ENCODE measurements at regions not wholly inside any gene's neighbourhood (a gene's known extent, or its start where the extent isn't known, plus 50 kb on each side); places are given as distances from the start of the nearest gene placed in this dataset.

- TF ChIP-seq ZNF512B (CRISPR knock-in tag; IDR thresholded peaks at IDR 0.05; ENCODE audit: borderline replicate concordance) (no peak), ZMYM2 (CRISPR knock-in tag; IDR thresholded peaks at IDR 0.05) (no peak), ZNF660 (CRISPR knock-in tag; IDR thresholded peaks at IDR 0.05; ENCODE audit: borderline replicate concordance, low read depth) (no peak), PTBP1 (IDR thresholded peaks at IDR 0.05; ENCODE audit: low read depth, low read length, poor library complexity, severe bottlenecking) (no peak), PHF20 (CRISPR knock-in tag; IDR thresholded peaks at IDR 0.05) (no peak), ZNF773 (CRISPR knock-in tag; IDR thresholded peaks at IDR 0.05; ENCODE audit: borderline replicate concordance) (no peak), ELF4 (CRISPR knock-in tag; IDR thresholded peaks at IDR 0.05; ENCODE audit: borderline replicate concordance) (no peak), NPAS2 (CRISPR knock-in tag; IDR thresholded peaks at IDR 0.05; ENCODE audit: borderline replicate concordance) (no peak), POLR2AphosphoS2 (IDR thresholded peaks at IDR 0.05; ENCODE audit: low read depth, low read length) (no peak), MAF1 (CRISPR knock-in tag; IDR thresholded peaks at IDR 0.05; ENCODE audit: borderline replicate concordance) (no peak)
Observed at GRCh38 chr5:24376210-24376609, 268.6 kb downstream of the CDH10 start (continued).

- H3K79me2 ChIP-seq (ENCODE audit: insufficient read depth, low read length): no peaks in the 10 kb centered on the region
- intact Hi-C loops (cut with micrococcal nuclease; ENCODE audit: unreplicated experiment) (no loop called here), in situ Hi-C loops (cut with HindIII; ENCODE audit: extremely low pct_ligation_motif_present, low pct_unique_long_range_greater_than_20kb) (no loop called here)
- no TSS peak for BruUV-seq (replicated peaks)
- H3K27me3 ChIP-seq (ENCODE audit: control insufficient read depth in 1 of 2, insufficient read depth in 2 of 2, low read length in 2 of 2): no peaks in the 10 kb centered on the region
- H4K20me1 ChIP-seq (ENCODE audit: insufficient read depth, low read length): no peaks in the 10 kb centered on the region
- no peak for ATAC-seq
- H2AFZ ChIP-seq (ENCODE audit: low read length): no peak overlapping the region
- H3K9ac ChIP-seq (ENCODE audit: insufficient read depth, low read depth, low read length): no peak overlapping the region
- no peak overlapping the region for H3K4me2 ChIP-seq (ENCODE audit: low read depth, low read length)
- no peaks in the 10 kb centered on the region for H3K9me3 ChIP-seq (ENCODE audit: low read length)
- no peaks in the 10 kb centered on the region for H3K36me3 ChIP-seq (replicated peaks in 1 of 2; ENCODE audit: control insufficient read depth in 1 of 2, insufficient read depth in 2 of 2, low read length in 2 of 2)
- FAIRE-seq: no peak
- no peaks in the 10 kb centered on the region for H3K4me1 ChIP-seq (ENCODE audit: insufficient read depth, low read length)
- H3K4me3 ChIP-seq (replicated peaks in 1 of 3; ENCODE audit: insufficient read depth in 1 of 3, low read depth in 2 of 3, low read length in 3 of 3): no peak overlapping the region
- TF ChIP-seq DNMT3B (CRISPR knock-in tag; conservative IDR thresholded peaks at IDR 0.05) (no peak), NFE2 (CRISPR knock-in tag; IDR thresholded peaks at IDR 0.05) (no peak), FOXK1 (CRISPR knock-in tag; IDR thresholded peaks at IDR 0.05; ENCODE audit: borderline replicate concordance, low read depth) (no peak), FOXA3 (CRISPR knock-in tag; IDR thresholded peaks at IDR 0.05) (no peak), ZNF383 (CRISPR knock-in tag; IDR thresholded peaks at IDR 0.05; ENCODE audit: borderline replicate concordance) (no peak), GRHL1 (CRISPR knock-in tag; conservative IDR thresholded peaks at IDR 0.05) (no peak), ZBTB43 (CRISPR knock-in tag; conservative IDR thresholded peaks at IDR 0.05) (no peak), ZNF501 (CRISPR knock-in tag; IDR thresholded peaks at IDR 0.05) (no peak), RBM39 (IDR thresholded peaks at IDR 0.05; ENCODE audit: low read depth, low read length, poor library complexity, severe bottlenecking) (no peak), ZBTB7A (CRISPR knock-in tag; IDR thresholded peaks at IDR 0.05) (no peak), ZNF709 (CRISPR knock-in tag; IDR thresholded peaks at IDR 0.05) (no peak)
- POLR2A ChIA-PET: no interaction called here
- no peak overlapping the region for H3K27ac ChIP-seq (ENCODE audit: extremely low read length, insufficient read depth, low read length)
- DNase-seq (ENCODE audit: low spot score): no peak
- WGBS (ENCODE audit: low lambda C conversion rate): 20% methylated on average over 6 of the region's 6 CpGs
- CTCF ChIA-PET (ENCODE audit: low intra/inter-chr PET ratio, low total read pairs): no interaction called here
Observed at GRCh38 chr5:24376616-24377015, 268.2 kb downstream of the CDH10 start.

Data from HepG2 (cell line).